GM12878 (cell line): ENCODE measurements at regions not wholly inside any gene's neighbourhood (a gene's known extent, or its start where the extent isn't known, plus 50 kb on each side); places are given as distances from the start of the nearest gene placed in this dataset.

ENCODE experiments used
- ATAC-seq: fragments of 200-7000 bp; cut with Tn5 transposase; 3 replicates; pipeline ENCODE4 v1.9.1; 2020; ENCODE audit warnings: mild to moderate bottlenecking, moderate library complexity
- BruUV-seq: library from RNA; stranded (reverse); fragments of 400-500 nt; replicated peaks from 2 replicates; lab custom pipeline; 2021; lab: Mats Ljungman, UMichigan
- CTCF ChIA-PET: fragments of 300-600 bp; sonication (Branson Sonifier 250); formaldehyde crosslinking; extraction: SDS; loops from one replicate; lab custom pipeline; 2021; ENCODE audit warnings: inconsistent platforms; lab: Yijun Ruan, JAX
- POLR2A ChIA-PET: fragments of 350-600 bp; formaldehyde crosslinking; extraction: SDS; loops from one replicate; lab custom pipeline; 2021; ENCODE audit warnings: inconsistent platforms; lab: Charles Lee
- RAD21 ChIA-PET: fragments of 300-600 bp; sonication (Branson Sonifier 250); formaldehyde crosslinking; loops from one replicate; lab custom pipeline; 2023; ENCODE audit warnings: antibody characterized with exemption; ENCODE audit not compliant: unreplicated experiment; lab: Charles Lee
- SMC1A ChIA-PET: fragments of 300-600 bp; sonication (Branson Sonifier 250); formaldehyde crosslinking; loops from one replicate; lab custom pipeline; 2023; ENCODE audit not compliant: unreplicated experiment, uncharacterized antibody; lab: Charles Lee
- DNase-seq: peaks from one replicate; pipeline ENCODE4 v3.0.0-alpha.2; 2011; ENCODE audit warnings: low read depth, low spot score
- FAIRE-seq: peaks from 3 replicates; lab custom pipeline; 2011; peaks lifted over from hg19 to GRCh38; lab: Jason Lieb, UNC
- H2AFZ ChIP-seq: 2 replicates; pipeline ENCODE4 v1.6.0; 2011; ENCODE audit warnings: low read depth, low read length, control low read depth; ENCODE audit not compliant: control insufficient read depth
- H3K27ac ChIP-seq: 2 replicates; pipeline ENCODE4 v1.5.1; 2011; ENCODE audit warnings: control low read depth; ENCODE audit not compliant: control insufficient read depth, insufficient read depth
- H3K27me3 ChIP-seq, 2 experiments: replicated peaks in 1 of 2; 2 replicates each; pipeline versions ENCODE4 v1.6.0 to v1.6.1; 2011; ENCODE audit warnings: low read length in 1 of 2; ENCODE audit not compliant: control insufficient read depth in 2 of 2, insufficient read depth in 2 of 2
- H3K36me3 ChIP-seq, 2 experiments: 2 replicates each; pipeline ENCODE4 v1.5.1; 2011; ENCODE audit warnings: low read length in 1 of 2; ENCODE audit not compliant: control insufficient read depth in 2 of 2, insufficient read depth in 2 of 2
- H3K4me1 ChIP-seq: 2 replicates; pipeline ENCODE4 v1.6.1; 2011; ENCODE audit warnings: mild to moderate bottlenecking, low read length, moderate library complexity, mixed read lengths; ENCODE audit not compliant: control insufficient read depth, insufficient read depth
- H3K4me2 ChIP-seq: 2 replicates; pipeline ENCODE4 v1.6.0; 2011; ENCODE audit warnings: control low read depth; ENCODE audit not compliant: control insufficient read depth, insufficient read depth
- H3K4me3 ChIP-seq: fragments of 200-600 bp; sonication (generic); 2 replicates; pipeline ENCODE4 v1.5.1; 2016
- H3K79me2 ChIP-seq: 2 replicates; pipeline ENCODE4 v1.6.0; 2011; ENCODE audit warnings: low read length; ENCODE audit not compliant: control insufficient read depth, insufficient read depth
- H3K9ac ChIP-seq: 2 replicates; pipeline ENCODE4 v1.8.0; 2011; ENCODE audit warnings: low read length, control low read depth, mixed read lengths; ENCODE audit not compliant: control insufficient read depth, insufficient read depth
- H3K9me3 ChIP-seq: replicated peaks from 3 replicates; pipeline ENCODE4 v1.5.1; 2011; ENCODE audit warnings: mild to moderate bottlenecking, low read length; ENCODE audit not compliant: control insufficient read depth, insufficient read depth
- H4K20me1 ChIP-seq: 2 replicates; pipeline ENCODE4 v1.6.0; 2011; ENCODE audit not compliant: control insufficient read depth, insufficient read depth
- BCL11A ChIP-seq: IDR thresholded peaks from 2 replicates; pipeline ENCODE4 v1.6.1; 2011; ENCODE audit warnings: low read depth, low read length
- BMI1 ChIP-seq: fragments of 450-650 bp; IDR thresholded peaks from 2 replicates; pipeline ENCODE4 v1.6.1; 2016; ENCODE audit warnings: mild to moderate bottlenecking, moderate library complexity, borderline replicate concordance
- CREM ChIP-seq: IDR thresholded peaks from 2 replicates; pipeline ENCODE4 v1.6.1; 2014; ENCODE audit warnings: antibody characterized with exemption, low read depth
- IKZF1 ChIP-seq: fragments of 450-650 bp; conservative IDR thresholded peaks from 2 replicates; pipeline ENCODE4 v1.6.1; 2017; ENCODE audit warnings: antibody characterized with exemption, mild to moderate bottlenecking
- POLR2AphosphoS2 ChIP-seq: IDR thresholded peaks from 2 replicates; pipeline ENCODE4 v1.6.1; 2011; ENCODE audit warnings: low read depth, mild to moderate bottlenecking, low read length, improper control_type of control experiment, moderate library complexity
- RB1 ChIP-seq: fragments of 450-650 bp; formaldehyde crosslinking; IDR thresholded peaks from 2 replicates; pipeline ENCODE4 v1.6.1; 2017; ENCODE audit warnings: mild to moderate bottlenecking, borderline replicate concordance
- SPI1 ChIP-seq: IDR thresholded peaks from 2 replicates; pipeline ENCODE4 v1.6.1; 2011; ENCODE audit warnings: low read depth, mild to moderate bottlenecking, low read length, moderate library complexity, borderline replicate concordance; ENCODE audit not compliant: insufficient read depth
- TARDBP ChIP-seq: IDR thresholded peaks from 2 replicates; pipeline ENCODE4 v1.6.1; 2016; ENCODE audit warnings: borderline replicate concordance
- YY1 ChIP-seq: IDR thresholded peaks from 2 replicates; pipeline ENCODE4 v1.6.1; 2011; ENCODE audit warnings: low read depth, mild to moderate bottlenecking, low read length
- ZZZ3 ChIP-seq: IDR thresholded peaks from 2 replicates; pipeline ENCODE4 v1.6.1; 2011; ENCODE audit warnings: low read depth; ENCODE audit not compliant: control insufficient read depth, insufficient read length
- WGBS: methylation state at CpG from one replicate; pipeline ENCODE4 v1.1.6; 2016; ENCODE audit warnings: low lambda C conversion rate; ENCODE audit not compliant: insufficient replicate concordance, insufficient coverage; ENCODE audit errors: missing lambda C conversion rate; 5-methylcytosine and 5-hydroxymethylcytosine counted together
- in situ Hi-C: fragments of 300-500 bp; cut with MboI; formaldehyde crosslinking; loops from 9 replicates; pipeline ENCODE4 v1.14.3; 2018; ENCODE audit warnings: mixed read lengths
- intact Hi-C: fragments of 100-400 bp; cut with micrococcal nuclease; formaldehyde crosslinking; loops from one replicate; pipeline ENCODE4 v1.14.2; 2022; ENCODE audit not compliant: unreplicated experiment
- TF ChIP-seq, protein P1 (sequence below): fragments of 450-650 bp; IDR thresholded peaks from 2 replicates; pipeline ENCODE4 v1.6.1; 2017; ENCODE audit warnings: low read depth, mild to moderate bottlenecking, moderate library complexity
- TF ChIP-seq, protein P2 (sequence below): IDR thresholded peaks from 2 replicates; pipeline ENCODE4 v1.6.1; 2012; ENCODE audit warnings: low read depth, low read length, improper control_type of control experiment
- TF ChIP-seq, protein P3 (sequence below): fragments of 150-350 bp; IDR thresholded peaks from 2 replicates; pipeline ENCODE4 v1.6.1; 2016; ENCODE audit warnings: low read depth, low read length
- TF ChIP-seq, protein P4 (sequence below): fragments of 450-650 bp; formaldehyde crosslinking; IDR thresholded peaks from 2 replicates; pipeline ENCODE4 v1.5.0; 2022; ENCODE audit warnings: mild to moderate bottlenecking, missing genetic modification characterization
- TF ChIP-seq, protein P5 (sequence below): fragments of 450-650 bp; IDR thresholded peaks from 2 replicates; pipeline ENCODE4 v1.6.1; 2016; ENCODE audit warnings: mild to moderate bottlenecking

DNA sequence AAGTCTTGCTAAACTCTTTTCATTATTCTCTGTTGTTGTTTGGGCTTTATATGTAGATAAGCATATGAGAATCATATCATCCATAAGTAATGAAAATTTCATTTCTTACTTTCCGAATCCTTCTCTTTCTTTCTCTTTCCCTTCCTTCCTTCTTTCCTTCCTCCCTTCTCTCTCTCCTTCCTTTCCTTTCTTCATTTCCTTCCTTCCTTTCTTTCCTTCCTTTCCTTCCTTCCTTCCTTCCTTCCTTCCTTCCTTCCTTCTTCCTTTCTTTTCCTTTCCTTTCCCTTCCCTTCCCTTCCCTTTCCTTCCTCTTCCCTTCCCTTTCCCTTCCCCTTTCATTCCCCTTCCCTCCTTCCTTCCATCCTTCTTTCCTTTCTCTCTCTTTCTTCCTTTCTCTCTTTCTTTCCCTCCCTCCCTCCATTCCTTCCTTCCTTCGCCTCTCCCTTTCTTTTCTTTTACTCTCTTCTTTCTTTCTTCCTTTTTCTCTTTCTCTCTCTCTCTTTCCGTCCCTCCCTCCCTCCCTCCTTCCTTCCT lies 147.3 kb downstream of the UCK2 start:
- no peaks in the 10 kb centered on the region for H3K27me3 ChIP-seq
- no peak overlapping the region for H3K27ac ChIP-seq
- ChIA-PET CTCF (no interaction called here), POLR2A (no interaction called here), RAD21 (no interaction called here), SMC1A (no interaction called here)
- H3K4me2 ChIP-seq: no peak overlapping the region
- in situ Hi-C loops: no loop called here
- H4K20me1 ChIP-seq: no peaks in the 10 kb centered on the region
- WGBS: 50% methylated on average over 2 of the region's 3 CpGs
- H3K36me3 ChIP-seq: no peaks in the 10 kb centered on the region
- H3K4me3 ChIP-seq: no peak overlapping the region
- H3K79me2 ChIP-seq: no peaks in the 10 kb centered on the region
- H3K9me3 ChIP-seq: no peaks in the 10 kb centered on the region
- intact Hi-C loops: no loop called here
- FAIRE-seq (no peak), DNase-seq (no peak), ATAC-seq (no peak)
- no peak overlapping the region for H2AFZ ChIP-seq
- H3K4me1 ChIP-seq: no peaks in the 10 kb centered on the region
- BruUV-seq: no TSS peak
- H3K9ac ChIP-seq: no peak overlapping the region
- TF ChIP-seq, protein P1, sequence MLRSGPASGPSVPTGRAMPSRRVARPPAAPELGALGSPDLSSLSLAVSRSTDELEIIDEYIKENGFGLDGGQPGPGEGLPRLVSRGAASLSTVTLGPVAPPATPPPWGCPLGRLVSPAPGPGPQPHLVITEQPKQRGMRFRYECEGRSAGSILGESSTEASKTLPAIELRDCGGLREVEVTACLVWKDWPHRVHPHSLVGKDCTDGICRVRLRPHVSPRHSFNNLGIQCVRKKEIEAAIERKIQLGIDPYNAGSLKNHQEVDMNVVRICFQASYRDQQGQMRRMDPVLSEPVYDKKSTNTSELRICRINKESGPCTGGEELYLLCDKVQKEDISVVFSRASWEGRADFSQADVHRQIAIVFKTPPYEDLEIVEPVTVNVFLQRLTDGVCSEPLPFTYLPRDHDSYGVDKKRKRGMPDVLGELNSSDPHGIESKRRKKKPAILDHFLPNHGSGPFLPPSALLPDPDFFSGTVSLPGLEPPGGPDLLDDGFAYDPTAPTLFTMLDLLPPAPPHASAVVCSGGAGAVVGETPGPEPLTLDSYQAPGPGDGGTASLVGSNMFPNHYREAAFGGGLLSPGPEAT: no peak
- TF ChIP-seq SPI1 (no peak), IKZF1 (no peak), RB1 (no peak), ZZZ3 (no peak), YY1 (no peak), BMI1 (no peak), CREM (no peak), POLR2AphosphoS2 (no peak), BCL11A (no peak), TARDBP (no peak)
- TF ChIP-seq, protein P2, sequence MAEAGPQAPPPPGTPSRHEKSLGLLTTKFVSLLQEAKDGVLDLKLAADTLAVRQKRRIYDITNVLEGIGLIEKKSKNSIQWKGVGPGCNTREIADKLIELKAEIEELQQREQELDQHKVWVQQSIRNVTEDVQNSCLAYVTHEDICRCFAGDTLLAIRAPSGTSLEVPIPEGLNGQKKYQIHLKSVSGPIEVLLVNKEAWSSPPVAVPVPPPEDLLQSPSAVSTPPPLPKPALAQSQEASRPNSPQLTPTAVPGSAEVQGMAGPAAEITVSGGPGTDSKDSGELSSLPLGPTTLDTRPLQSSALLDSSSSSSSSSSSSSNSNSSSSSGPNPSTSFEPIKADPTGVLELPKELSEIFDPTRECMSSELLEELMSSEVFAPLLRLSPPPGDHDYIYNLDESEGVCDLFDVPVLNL: no peak
- TF ChIP-seq, protein P3, sequence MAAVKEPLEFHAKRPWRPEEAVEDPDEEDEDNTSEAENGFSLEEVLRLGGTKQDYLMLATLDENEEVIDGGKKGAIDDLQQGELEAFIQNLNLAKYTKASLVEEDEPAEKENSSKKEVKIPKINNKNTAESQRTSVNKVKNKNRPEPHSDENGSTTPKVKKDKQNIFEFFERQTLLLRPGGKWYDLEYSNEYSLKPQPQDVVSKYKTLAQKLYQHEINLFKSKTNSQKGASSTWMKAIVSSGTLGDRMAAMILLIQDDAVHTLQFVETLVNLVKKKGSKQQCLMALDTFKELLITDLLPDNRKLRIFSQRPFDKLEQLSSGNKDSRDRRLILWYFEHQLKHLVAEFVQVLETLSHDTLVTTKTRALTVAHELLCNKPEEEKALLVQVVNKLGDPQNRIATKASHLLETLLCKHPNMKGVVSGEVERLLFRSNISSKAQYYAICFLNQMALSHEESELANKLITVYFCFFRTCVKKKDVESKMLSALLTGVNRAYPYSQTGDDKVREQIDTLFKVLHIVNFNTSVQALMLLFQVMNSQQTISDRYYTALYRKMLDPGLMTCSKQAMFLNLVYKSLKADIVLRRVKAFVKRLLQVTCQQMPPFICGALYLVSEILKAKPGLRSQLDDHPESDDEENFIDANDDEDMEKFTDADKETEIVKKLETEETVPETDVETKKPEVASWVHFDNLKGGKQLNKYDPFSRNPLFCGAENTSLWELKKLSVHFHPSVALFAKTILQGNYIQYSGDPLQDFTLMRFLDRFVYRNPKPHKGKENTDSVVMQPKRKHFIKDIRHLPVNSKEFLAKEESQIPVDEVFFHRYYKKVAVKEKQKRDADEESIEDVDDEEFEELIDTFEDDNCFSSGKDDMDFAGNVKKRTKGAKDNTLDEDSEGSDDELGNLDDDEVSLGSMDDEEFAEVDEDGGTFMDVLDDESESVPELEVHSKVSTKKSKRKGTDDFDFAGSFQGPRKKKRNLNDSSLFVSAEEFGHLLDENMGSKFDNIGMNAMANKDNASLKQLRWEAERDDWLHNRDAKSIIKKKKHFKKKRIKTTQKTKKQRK: no peak
- TF ChIP-seq, protein P4, sequence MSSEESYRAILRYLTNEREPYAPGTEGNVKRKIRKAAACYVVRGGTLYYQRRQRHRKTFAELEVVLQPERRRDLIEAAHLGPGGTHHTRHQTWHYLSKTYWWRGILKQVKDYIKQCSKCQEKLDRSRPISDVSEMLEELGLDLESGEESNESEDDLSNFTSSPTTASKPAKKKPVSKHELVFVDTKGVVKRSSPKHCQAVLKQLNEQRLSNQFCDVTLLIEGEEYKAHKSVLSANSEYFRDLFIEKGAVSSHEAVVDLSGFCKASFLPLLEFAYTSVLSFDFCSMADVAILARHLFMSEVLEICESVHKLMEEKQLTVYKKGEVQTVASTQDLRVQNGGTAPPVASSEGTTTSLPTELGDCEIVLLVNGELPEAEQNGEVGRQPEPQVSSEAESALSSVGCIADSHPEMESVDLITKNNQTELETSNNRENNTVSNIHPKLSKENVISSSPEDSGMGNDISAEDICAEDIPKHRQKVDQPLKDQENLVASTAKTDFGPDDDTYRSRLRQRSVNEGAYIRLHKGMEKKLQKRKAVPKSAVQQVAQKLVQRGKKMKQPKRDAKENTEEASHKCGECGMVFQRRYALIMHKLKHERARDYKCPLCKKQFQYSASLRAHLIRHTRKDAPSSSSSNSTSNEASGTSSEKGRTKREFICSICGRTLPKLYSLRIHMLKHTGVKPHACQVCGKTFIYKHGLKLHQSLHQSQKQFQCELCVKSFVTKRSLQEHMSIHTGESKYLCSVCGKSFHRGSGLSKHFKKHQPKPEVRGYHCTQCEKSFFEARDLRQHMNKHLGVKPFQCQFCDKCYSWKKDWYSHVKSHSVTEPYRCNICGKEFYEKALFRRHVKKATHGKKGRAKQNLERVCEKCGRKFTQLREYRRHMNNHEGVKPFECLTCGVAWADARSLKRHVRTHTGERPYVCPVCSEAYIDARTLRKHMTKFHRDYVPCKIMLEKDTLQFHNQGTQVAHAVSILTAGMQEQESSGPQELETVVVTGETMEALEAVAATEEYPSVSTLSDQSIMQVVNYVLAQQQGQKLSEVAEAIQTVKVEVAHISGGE (CRISPR knock-in tag): no peak
- TF ChIP-seq, protein P5, sequence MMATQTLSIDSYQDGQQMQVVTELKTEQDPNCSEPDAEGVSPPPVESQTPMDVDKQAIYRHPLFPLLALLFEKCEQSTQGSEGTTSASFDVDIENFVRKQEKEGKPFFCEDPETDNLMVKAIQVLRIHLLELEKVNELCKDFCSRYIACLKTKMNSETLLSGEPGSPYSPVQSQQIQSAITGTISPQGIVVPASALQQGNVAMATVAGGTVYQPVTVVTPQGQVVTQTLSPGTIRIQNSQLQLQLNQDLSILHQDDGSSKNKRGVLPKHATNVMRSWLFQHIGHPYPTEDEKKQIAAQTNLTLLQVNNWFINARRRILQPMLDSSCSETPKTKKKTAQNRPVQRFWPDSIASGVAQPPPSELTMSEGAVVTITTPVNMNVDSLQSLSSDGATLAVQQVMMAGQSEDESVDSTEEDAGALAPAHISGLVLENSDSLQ: no peak
